Renal cortical epithelial cell (primary cell): ENCODE measurements at regions not wholly inside any gene's neighbourhood (a gene's known extent, or its start where the extent isn't known, plus 50 kb on each side); places are given as distances from the start of the nearest gene placed in this dataset.
"Not testable (repeated sequence)": the region's sequence is repeated elsewhere in the genome, so short reads cannot be mapped to it uniquely, and the experiment has no call there.

Experiments used
- DNase-seq: peaks from one replicate; pipeline ENCODE4 v3.0.0-alpha.2; 2011; ENCODE audit warnings: low read depth

DNA sequence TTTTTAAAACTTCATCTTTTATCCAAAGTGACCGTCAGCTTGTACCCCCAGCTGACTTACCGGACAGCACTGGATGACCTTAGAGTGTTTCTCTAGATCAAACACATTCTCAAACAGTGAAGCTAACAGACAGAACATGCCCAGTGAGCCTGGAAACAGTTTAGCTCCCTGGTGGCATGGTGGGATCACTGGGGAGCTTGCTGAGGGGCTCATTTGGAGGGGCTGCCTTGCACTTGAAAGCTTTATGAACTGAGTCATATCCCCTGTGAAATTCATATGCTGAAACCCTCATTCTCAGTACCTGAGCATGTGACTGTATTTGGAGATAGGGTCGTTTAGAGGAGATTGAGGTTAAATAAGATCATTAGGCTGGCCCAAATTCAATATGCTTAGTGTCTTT lies 2913.2 kb downstream of the RPIA start:
- DNase-seq = not testable (repeated sequence)

GRCh38 chr2:91623739-91624138 lies 2932.3 kb downstream of the RPIA start:
- not testable (repeated sequence) for DNase-seq

DNA sequence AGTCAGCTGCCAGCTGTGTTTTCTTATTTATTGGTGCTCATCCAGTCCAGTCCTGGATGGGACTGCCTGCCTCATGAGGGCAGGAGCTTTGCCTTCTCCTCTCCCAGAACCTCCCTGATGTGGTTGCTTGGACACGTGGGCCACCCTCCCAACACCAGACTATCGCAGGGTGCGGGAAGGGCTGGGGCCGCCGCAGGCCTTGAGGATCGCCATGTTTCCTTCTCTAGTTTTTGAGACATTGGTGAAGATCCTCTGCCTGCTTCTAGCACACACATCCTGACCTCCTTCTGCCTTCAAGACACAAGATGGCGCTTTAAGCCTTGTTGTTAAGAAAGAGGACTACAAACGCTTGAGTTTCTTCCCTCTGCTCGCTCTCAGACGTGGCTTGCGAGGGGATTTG lies 2937.0 kb downstream of the RPIA start:
- DNase-seq = not testable (repeated sequence)

DNA sequence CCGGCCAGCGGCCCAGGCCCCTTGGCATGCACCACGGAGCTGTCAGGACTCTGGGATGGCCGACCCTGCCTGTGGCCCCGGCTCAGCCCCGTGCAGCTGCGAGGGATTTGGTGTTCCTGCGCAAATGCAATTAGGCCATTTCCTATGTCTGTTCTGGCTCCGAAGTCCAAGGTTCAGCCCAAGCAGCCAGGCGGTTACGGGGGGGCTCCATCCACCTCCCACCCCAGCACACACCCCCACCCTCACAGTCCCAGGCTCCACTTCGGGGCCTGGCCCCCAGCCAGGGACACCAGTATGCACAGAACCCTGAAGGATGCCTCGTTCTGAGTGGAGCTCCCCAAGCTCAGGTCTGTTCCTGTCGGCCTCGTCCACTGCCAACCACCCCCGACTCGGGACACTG lies 2965.7 kb downstream of the RPIA start:
- DNase-seq = peak; percentile 42

DNA sequence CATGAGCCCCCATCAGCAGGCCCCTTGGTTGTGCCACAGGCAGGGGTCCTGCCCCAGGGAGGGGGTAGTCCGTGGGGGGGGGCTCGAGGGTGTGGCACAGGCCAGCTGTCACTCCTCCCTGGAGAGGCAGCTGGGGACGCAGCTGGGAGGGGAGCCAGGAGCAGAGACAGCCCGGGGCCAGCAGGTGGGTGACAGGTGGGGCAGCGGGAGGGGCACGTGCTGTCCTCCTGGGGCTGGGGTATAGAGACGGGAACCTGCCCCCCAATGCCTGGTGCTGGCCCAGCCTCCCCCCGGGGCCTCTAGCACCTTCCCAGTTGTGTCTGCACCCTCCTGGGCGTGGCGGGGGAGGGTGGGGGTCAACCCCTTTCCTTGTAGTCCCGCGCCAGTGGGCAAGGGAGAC lies 2966.9 kb downstream of the RPIA start:
- not testable (repeated sequence) for DNase-seq

DNA sequence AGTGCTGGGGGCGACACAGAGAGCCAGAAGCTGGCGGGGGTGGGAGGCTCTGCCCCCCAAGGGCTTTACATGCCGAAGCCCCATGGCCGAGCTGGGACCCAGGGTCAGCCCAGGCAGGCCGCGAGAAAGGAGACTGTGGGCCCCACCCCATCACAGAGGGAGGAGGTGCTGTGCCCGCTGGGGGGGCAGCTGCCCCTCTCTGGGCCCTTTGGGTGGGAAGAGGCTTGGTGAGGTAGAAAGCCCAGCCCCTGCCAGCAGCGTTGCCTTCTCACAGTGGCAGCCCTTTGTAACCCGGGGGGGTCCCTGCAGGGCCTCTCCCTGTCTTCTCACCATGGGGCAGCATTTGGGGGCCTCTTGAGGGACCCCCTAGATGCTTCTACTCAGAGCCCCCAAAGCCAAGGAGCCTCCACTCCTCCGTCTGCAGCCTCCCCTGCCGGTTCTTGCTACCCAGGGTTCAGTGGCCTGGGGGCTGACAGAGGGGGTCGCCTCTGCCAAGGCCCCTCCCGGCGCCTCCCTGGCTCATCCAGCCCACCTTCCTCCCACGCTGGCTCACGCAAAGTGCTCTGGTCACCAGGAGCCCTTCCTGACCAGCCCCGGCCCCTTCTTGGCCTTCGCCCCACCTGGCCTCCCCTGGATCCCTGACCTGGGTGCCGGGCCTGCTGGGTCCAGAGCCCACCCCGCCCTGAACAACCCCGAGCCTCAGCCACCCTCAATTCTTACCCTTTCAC lies 2967.9 kb downstream of the RPIA start:
- not testable (repeated sequence) for DNase-seq

DNA sequence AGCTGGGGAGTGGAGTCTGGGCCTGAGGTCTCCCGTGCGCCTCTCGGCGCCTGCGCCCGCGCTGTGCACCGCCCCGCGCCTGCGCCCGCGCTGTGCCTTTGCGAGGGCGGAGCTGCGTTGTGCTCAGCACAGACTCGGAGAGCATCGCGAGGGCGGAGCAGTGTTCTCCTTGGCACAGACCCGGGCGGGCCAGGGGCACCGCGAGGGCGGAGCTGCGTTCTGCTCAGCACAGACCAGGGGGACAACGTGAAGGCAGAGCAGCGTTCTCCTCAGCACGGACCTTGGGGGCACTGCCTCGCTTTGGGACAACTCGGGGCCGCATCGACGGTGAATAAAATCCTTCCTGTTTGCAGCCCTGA lies 2968.4 kb downstream of the RPIA start:
- DNase-seq = peak; percentile 21

GRCh38 chr2:91667341-91667740 lies 2975.9 kb downstream of the RPIA start:
- not testable (repeated sequence) for DNase-seq

GRCh38 chr2:91685541-91685940 lies 2994.1 kb downstream of the RPIA start:
- not testable (repeated sequence) for DNase-seq

DNA sequence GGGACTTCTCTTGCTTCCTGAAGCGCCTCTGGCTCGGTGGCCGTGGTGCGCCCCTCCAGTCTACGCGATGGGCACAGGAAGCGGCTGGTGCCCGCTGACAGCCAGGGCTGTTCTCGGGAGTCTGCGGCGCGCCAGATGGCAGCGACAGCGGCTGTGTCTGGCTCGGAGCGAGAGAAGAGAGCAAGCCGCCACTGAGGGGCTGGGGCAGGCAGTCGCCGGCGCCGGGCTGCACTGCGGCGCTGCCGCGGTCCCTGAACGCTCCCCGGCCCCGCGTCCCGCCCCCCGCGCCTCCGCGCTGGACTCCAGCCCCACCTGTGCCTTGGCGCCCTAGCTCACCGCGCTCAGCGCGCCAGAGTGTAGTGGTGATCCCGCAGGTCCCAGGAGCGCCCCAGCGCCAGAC lies 2994.6 kb downstream of the RPIA start:
- not testable (repeated sequence) for DNase-seq
